ENCODE measurements at regions not wholly inside any gene's neighbourhood (a gene's known extent, or its start where the extent isn't known, plus 50 kb on each side); places are given as distances from the start of the nearest gene placed in this dataset.

DNA sequence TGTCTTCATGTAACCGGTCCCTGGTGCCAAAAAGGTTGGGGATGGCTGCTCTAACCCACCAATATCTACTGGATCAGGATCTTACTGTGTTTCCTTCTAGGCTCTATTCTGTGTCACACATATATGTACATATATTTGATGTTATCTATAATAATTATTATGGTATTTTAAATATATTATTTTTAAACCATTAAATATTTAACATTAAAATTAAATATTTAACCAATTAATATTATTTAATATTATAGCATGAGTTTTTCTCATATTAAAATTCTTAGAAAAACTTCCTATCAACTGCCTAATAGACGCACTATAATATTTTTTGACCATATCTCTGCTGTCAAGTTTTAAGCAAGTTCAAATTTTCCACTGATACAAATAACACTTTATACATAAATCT, 196.9 kb upstream of the PLET1 start:
- Histone ChIP-seq H3K36me3 (ENCODE audit: control insufficient read depth in 1 of 2, insufficient read depth in 2 of 2, low read length in 2 of 2) (no peaks in the 10 kb centered on the region), H3K79me1 (ENCODE audit: low read length) (no peaks in the 10 kb centered on the region), H3K18ac (ENCODE audit: low read length) (no peak overlapping the region), H3K4ac (ENCODE audit: low read depth, low read length) (no peak overlapping the region), H3K4me3 (ENCODE audit: low read depth, low read length) (no peak overlapping the region), H2BK120ac (ENCODE audit: insufficient read depth, low read length, poor library complexity) (no peak overlapping the region), H4K12ac (ENCODE audit: low read depth, low read length) (no peak overlapping the region), H3K9me3 (ENCODE audit: insufficient read depth, low read depth, low read length) (no peaks in the 10 kb centered on the region), H3K79me2 (ENCODE audit: control insufficient read depth, insufficient read depth, low read length, poor library complexity) (no peaks in the 10 kb centered on the region), H3K27me3 (ENCODE audit: insufficient read depth, low read length) (no peaks in the 10 kb centered on the region), H2BK12ac (ENCODE audit: low read length) (no peak overlapping the region), H2AK5ac (ENCODE audit: low read length) (no peak overlapping the region), H3K9ac (ENCODE audit: low read length) (no peak overlapping the region), H2BK5ac (ENCODE audit: low read depth, low read length, poor library complexity) (no peak overlapping the region), H3K4me2 (ENCODE audit: low read length) (no peak overlapping the region), H4K8ac (ENCODE audit: low read depth, low read length) (no peak overlapping the region), H4K91ac (ENCODE audit: low read depth, low read length) (no peak overlapping the region), H3K27ac (ENCODE audit: low read depth, low read length) (no peak overlapping the region), H3K14ac (ENCODE audit: low read length) (no peak overlapping the region), H3K23ac (ENCODE audit: low read length) (no peak overlapping the region), H2AFZ (ENCODE audit: insufficient read depth, low read length, poor library complexity) (no peak overlapping the region), H3K4me1 (ENCODE audit: control insufficient read depth in 1 of 2, insufficient read depth in 2 of 2, low read length in 2 of 2) (no peaks in the 10 kb centered on the region)
- no CpG with 5 or more reads among the region's 2 CpGs for WGBS (ENCODE audit: extremely low coverage, insufficient coverage, insufficient read length)
- no peak for DNase-seq

DNA sequence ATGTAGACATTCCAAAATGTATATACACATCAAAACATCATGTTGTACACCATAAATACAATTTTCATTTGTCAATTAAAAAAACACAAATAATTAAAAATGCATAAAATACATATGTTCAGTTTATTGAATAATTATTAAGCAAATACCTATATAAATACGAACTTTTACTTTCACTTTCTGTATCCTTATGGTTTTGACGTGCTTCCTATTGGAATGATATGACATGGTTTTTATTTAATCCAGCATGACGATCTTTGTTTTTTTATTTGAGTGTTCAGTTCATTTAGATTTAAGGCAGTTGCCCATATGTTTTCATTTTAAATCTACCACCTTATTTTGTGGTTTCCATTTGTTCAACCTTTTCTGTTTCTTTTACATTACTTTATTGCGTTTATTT, 198.3 kb upstream of the PLET1 start:
- H3K4me2 ChIP-seq (ENCODE audit: low read length) = no peak overlapping the region
- H2BK5ac ChIP-seq (ENCODE audit: low read depth, low read length, poor library complexity) = no peak overlapping the region
- H3K23ac ChIP-seq (ENCODE audit: low read length) = no peak overlapping the region
- no peaks in the 10 kb centered on the region for H3K4me1 ChIP-seq (ENCODE audit: control insufficient read depth in 1 of 2, insufficient read depth in 2 of 2, low read length in 2 of 2)
- H3K18ac ChIP-seq (ENCODE audit: low read length) = no peak overlapping the region
- no peaks in the 10 kb centered on the region for H3K27me3 ChIP-seq (ENCODE audit: insufficient read depth, low read length)
- no peak overlapping the region for H2BK12ac ChIP-seq (ENCODE audit: low read length)
- H3K36me3 ChIP-seq (ENCODE audit: control insufficient read depth in 1 of 2, insufficient read depth in 2 of 2, low read length in 2 of 2) = no peaks in the 10 kb centered on the region
- H4K12ac ChIP-seq (ENCODE audit: low read depth, low read length) = no peak overlapping the region
- no peaks in the 10 kb centered on the region for H3K79me1 ChIP-seq (ENCODE audit: low read length)
- H4K91ac ChIP-seq (ENCODE audit: low read depth, low read length) = no peak overlapping the region
- no peaks in the 10 kb centered on the region for H3K79me2 ChIP-seq (ENCODE audit: control insufficient read depth, insufficient read depth, low read length, poor library complexity)
- no peak for DNase-seq
- no peaks in the 10 kb centered on the region for H3K9me3 ChIP-seq (ENCODE audit: insufficient read depth, low read depth, low read length)
- no peak overlapping the region for H3K14ac ChIP-seq (ENCODE audit: low read length)
- H4K8ac ChIP-seq (ENCODE audit: low read depth, low read length) = no peak overlapping the region
- H2BK120ac ChIP-seq (ENCODE audit: insufficient read depth, low read length, poor library complexity) = no peak overlapping the region
- no peak overlapping the region for H3K27ac ChIP-seq (ENCODE audit: low read depth, low read length)
- H3K4ac ChIP-seq (ENCODE audit: low read depth, low read length) = no peak overlapping the region
- no peak overlapping the region for H3K9ac ChIP-seq (ENCODE audit: low read length)
- no peak overlapping the region for H3K4me3 ChIP-seq (ENCODE audit: low read depth, low read length)
- H2AFZ ChIP-seq (ENCODE audit: insufficient read depth, low read length, poor library complexity) = no peak overlapping the region
- WGBS (ENCODE audit: extremely low coverage, insufficient coverage, insufficient read length) = no CpG with 5 or more reads among the region's 4 CpGs
- H2AK5ac ChIP-seq (ENCODE audit: low read length) = no peak overlapping the region

DNA sequence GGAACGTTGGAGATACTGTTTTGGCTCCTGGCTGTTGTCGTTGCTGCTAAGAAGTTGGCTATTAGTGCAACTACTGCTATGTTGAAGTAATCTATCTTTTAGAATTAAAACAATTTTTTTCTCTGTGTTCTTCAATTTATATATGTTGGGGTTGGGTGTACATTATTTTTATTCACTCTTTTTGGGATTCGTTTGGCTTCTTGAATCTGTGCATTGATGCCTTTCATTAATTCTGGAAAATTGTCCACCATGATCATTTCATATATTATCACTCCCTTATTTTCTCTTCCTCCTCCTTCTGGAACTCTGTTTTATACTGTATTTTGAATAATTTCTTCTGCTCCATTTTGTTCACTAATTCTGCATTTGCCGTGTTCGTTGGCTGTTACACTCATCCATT, 199.5 kb upstream of the PLET1 start:
- Histone ChIP-seq H2AK5ac (ENCODE audit: low read length) (no peak overlapping the region), H3K9me3 (ENCODE audit: insufficient read depth, low read depth, low read length) (no peaks in the 10 kb centered on the region), H2BK12ac (ENCODE audit: low read length) (no peak overlapping the region), H4K91ac (ENCODE audit: low read depth, low read length) (no peak overlapping the region), H3K79me2 (ENCODE audit: control insufficient read depth, insufficient read depth, low read length, poor library complexity) (no peaks in the 10 kb centered on the region), H3K14ac (ENCODE audit: low read length) (no peak overlapping the region), H3K4me3 (ENCODE audit: low read depth, low read length) (no peak overlapping the region), H2AFZ (ENCODE audit: insufficient read depth, low read length, poor library complexity) (no peak overlapping the region), H3K4ac (ENCODE audit: low read depth, low read length) (no peak overlapping the region), H2BK120ac (ENCODE audit: insufficient read depth, low read length, poor library complexity) (no peak overlapping the region), H2BK5ac (ENCODE audit: low read depth, low read length, poor library complexity) (no peak overlapping the region), H3K27me3 (ENCODE audit: insufficient read depth, low read length) (no peaks in the 10 kb centered on the region), H3K36me3 (ENCODE audit: control insufficient read depth in 1 of 2, insufficient read depth in 2 of 2, low read length in 2 of 2) (no peaks in the 10 kb centered on the region), H3K18ac (ENCODE audit: low read length) (no peak overlapping the region), H3K23ac (ENCODE audit: low read length) (no peak overlapping the region), H4K8ac (ENCODE audit: low read depth, low read length) (no peak overlapping the region), H3K4me1 (ENCODE audit: control insufficient read depth in 1 of 2, insufficient read depth in 2 of 2, low read length in 2 of 2) (no peaks in the 10 kb centered on the region), H3K4me2 (ENCODE audit: low read length) (no peak overlapping the region), H4K12ac (ENCODE audit: low read depth, low read length) (no peak overlapping the region), H3K27ac (ENCODE audit: low read depth, low read length) (no peak overlapping the region), H3K79me1 (ENCODE audit: low read length) (no peaks in the 10 kb centered on the region), H3K9ac (ENCODE audit: low read length) (no peak overlapping the region)
- no CpG with 5 or more reads among the region's 5 CpGs for WGBS (ENCODE audit: extremely low coverage, insufficient coverage, insufficient read length)
- DNase-seq = no peak

DNA sequence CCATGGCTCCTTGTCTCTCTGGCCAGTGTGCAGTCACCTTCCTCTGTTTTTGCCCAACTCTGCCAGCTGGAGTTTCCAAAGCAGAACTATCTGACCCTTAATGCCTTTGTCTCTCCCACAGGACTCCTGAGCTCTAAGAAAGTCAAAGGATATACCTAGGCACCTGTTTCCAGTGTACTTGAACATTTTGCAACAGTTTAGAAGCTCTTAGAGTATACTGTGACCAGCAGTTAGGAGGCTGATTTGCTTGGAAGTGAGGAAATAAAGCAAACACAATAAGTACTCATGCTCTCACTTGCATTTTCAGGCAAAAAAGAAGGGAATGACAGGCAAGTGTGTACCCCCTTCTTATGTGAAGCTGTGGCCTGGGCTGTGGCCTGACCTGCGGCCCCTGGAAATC, 204.3 kb upstream of the PLET1 start:
- H3K36me3 ChIP-seq (ENCODE audit: control insufficient read depth in 1 of 2, insufficient read depth in 2 of 2, low read length in 2 of 2) = no peaks in the 10 kb centered on the region
- H2BK12ac ChIP-seq (ENCODE audit: low read length) = no peak overlapping the region
- no peak overlapping the region for H3K4me3 ChIP-seq (ENCODE audit: low read depth, low read length)
- no peak overlapping the region for H3K27ac ChIP-seq (ENCODE audit: low read depth, low read length)
- no peak overlapping the region for H2AK5ac ChIP-seq (ENCODE audit: low read length)
- H3K79me2 ChIP-seq (ENCODE audit: control insufficient read depth, insufficient read depth, low read length, poor library complexity) = no peaks in the 10 kb centered on the region
- H3K79me1 ChIP-seq (ENCODE audit: low read length) = no peaks in the 10 kb centered on the region
- no peak overlapping the region for H3K18ac ChIP-seq (ENCODE audit: low read length)
- no peak overlapping the region for H4K8ac ChIP-seq (ENCODE audit: low read depth, low read length)
- H2AFZ ChIP-seq (ENCODE audit: insufficient read depth, low read length, poor library complexity) = no peak overlapping the region
- H3K27me3 ChIP-seq (ENCODE audit: insufficient read depth, low read length) = no peaks in the 10 kb centered on the region
- no peaks in the 10 kb centered on the region for H3K4me1 ChIP-seq (ENCODE audit: control insufficient read depth in 1 of 2, insufficient read depth in 2 of 2, low read length in 2 of 2)
- H4K91ac ChIP-seq (ENCODE audit: low read depth, low read length) = no peak overlapping the region
- peaks cover 2% of the 10 kb centered on the region for H3K9me3 ChIP-seq (ENCODE audit: insufficient read depth, low read depth, low read length)
- H2BK5ac ChIP-seq (ENCODE audit: low read depth, low read length, poor library complexity) = no peak overlapping the region
- H4K12ac ChIP-seq (ENCODE audit: low read depth, low read length) = no peak overlapping the region
- H3K4ac ChIP-seq (ENCODE audit: low read depth, low read length) = no peak overlapping the region
- H3K14ac ChIP-seq (ENCODE audit: low read length) = no peak overlapping the region
- WGBS (ENCODE audit: extremely low coverage, insufficient coverage, insufficient read length) = no CpG with 5 or more reads among the region's 1 CpG
- no peak overlapping the region for H3K9ac ChIP-seq (ENCODE audit: low read length)
- no peak overlapping the region for H3K23ac ChIP-seq (ENCODE audit: low read length)
- no peak overlapping the region for H3K4me2 ChIP-seq (ENCODE audit: low read length)
- DNase-seq = no peak
- no peak overlapping the region for H2BK120ac ChIP-seq (ENCODE audit: insufficient read depth, low read length, poor library complexity)

Measured in trophoblast cell (in vitro differentiated cells and primary cell).